K562 (cell line): ENCODE measurements at regions not wholly inside any gene's neighbourhood (a gene's known extent, or its start where the extent isn't known, plus 50 kb on each side); places are given as distances from the start of the nearest gene placed in this dataset.

Experiments used
- ATAC-seq: fragments of 200-7000 bp; cut with Tn5 transposase; 3 replicates; pipeline ENCODE4 v1.9.1; 2020; ENCODE audit warnings: moderate library complexity
- BruUV-seq: library from RNA; stranded (reverse); fragments of 400-500 nt; replicated peaks from 2 replicates; lab custom pipeline; 2021; lab: Mats Ljungman, UMichigan
- CTCF ChIA-PET: fragments of 300-600 bp; formaldehyde crosslinking; extraction: SDS; loops from one replicate; lab custom pipeline; 2021; ENCODE audit warnings: low intra/inter-chr PET ratio; lab: Yijun Ruan, JAX
- POLR2A ChIA-PET: fragments of 300-600, 350-650 bp; sonication (Branson Sonifier 250); formaldehyde crosslinking; extraction: SDS; loops from one replicate; lab custom pipeline; 2021; ENCODE audit warnings: antibody characterized with exemption, inconsistent platforms; lab: Yijun Ruan, JAX
- DNase-seq, 4 experiments: peaks; one replicate each; pipeline versions ENCODE4 v3.0.0 to v3.0.0-alpha.2; 2011 to 2018; ENCODE audit warnings: low spot score in 3 of 4, mixed read lengths in 3 of 4; ENCODE audit errors: extremely low read depth in 1 of 4
- FAIRE-seq: peaks from 2 replicates; lab custom pipeline; 2011; peaks lifted over from hg19 to GRCh38; lab: Jason Lieb, UNC
- H2AFZ ChIP-seq: 2 replicates; pipeline ENCODE4 v1.6.0; 2011; ENCODE audit warnings: low read depth, low read length, control low read depth, inconsistent platforms
- H3K27ac ChIP-seq: fragments of 200-600 bp; 3 replicates; pipeline ENCODE4 v1.8.0; 2011; ENCODE audit warnings: low read depth, mild to moderate bottlenecking, control low read depth, inconsistent platforms, low read length, moderate library complexity, mixed read lengths; ENCODE audit errors: extremely low read depth
- H3K27me3 ChIP-seq, 2 experiments: fragments of 300-600 bp in 1 of 2; 2 replicates in 1 of 2; 3 replicates in 1 of 2; pipeline versions ENCODE4 v1.6.0 to v1.8.0; 2011; ENCODE audit warnings: inconsistent platforms in 2 of 2, low read length in 2 of 2, mild to moderate bottlenecking in 1 of 2, mixed read lengths in 1 of 2, moderate library complexity in 1 of 2; ENCODE audit not compliant: control insufficient read depth in 2 of 2, insufficient read depth in 2 of 2
- H3K36me3 ChIP-seq: fragments of 300-600 bp; 3 replicates; pipeline ENCODE4 v1.8.0; 2011; ENCODE audit warnings: mild to moderate bottlenecking, low read length, inconsistent platforms; ENCODE audit not compliant: control insufficient read depth, insufficient read depth
- H3K4me1 ChIP-seq, 2 experiments: fragments of 200-600 bp in 1 of 2; replicated peaks in 1 of 2; 2 replicates in 1 of 2; 3 replicates in 1 of 2; pipeline versions ENCODE4 v1.5.1 to v1.8.0; 2011; ENCODE audit warnings: inconsistent platforms in 2 of 2, low read length in 2 of 2, mild to moderate bottlenecking in 1 of 2, mixed read lengths in 1 of 2, moderate library complexity in 1 of 2; ENCODE audit not compliant: control insufficient read depth in 2 of 2, insufficient read depth in 2 of 2
- H3K4me2 ChIP-seq: 2 replicates; pipeline ENCODE4 v1.6.1; 2011; ENCODE audit warnings: low read length, control low read depth, inconsistent platforms, mixed read lengths; ENCODE audit not compliant: insufficient read depth
- H3K4me3 ChIP-seq: fragments of 200-600 bp; sonication (generic), shearing (Covaris generic); 2 replicates; pipeline ENCODE4 v1.5.1; 2016; ENCODE audit warnings: control low read depth, inconsistent platforms
- H3K79me2 ChIP-seq: fragments of 200-600 bp; 3 replicates; pipeline ENCODE4 v1.8.0; 2011; ENCODE audit warnings: low read length, inconsistent platforms; ENCODE audit not compliant: control insufficient read depth, insufficient read depth
- H3K9ac ChIP-seq, 2 experiments: 2 replicates each; pipeline versions ENCODE4 v1.6.0 to v1.6.1; 2011; ENCODE audit warnings: low read depth in 2 of 2, low read length in 2 of 2, control low read depth in 1 of 2, inconsistent platforms in 1 of 2, mild to moderate bottlenecking in 1 of 2, mixed read lengths in 1 of 2; ENCODE audit not compliant: insufficient read depth in 1 of 2
- H3K9me1 ChIP-seq: one replicate; pipeline ENCODE4 v1.6.0; 2011; ENCODE audit warnings: inconsistent platforms, mild to moderate bottlenecking, low read length, moderate library complexity; ENCODE audit not compliant: control insufficient read depth, insufficient read depth
- H3K9me3 ChIP-seq: replicated peaks from 2 replicates; pipeline ENCODE4 v1.5.1; 2011; ENCODE audit warnings: low read depth, low read length, inconsistent platforms; ENCODE audit not compliant: control insufficient read depth, insufficient read depth
- H4K20me1 ChIP-seq: replicated peaks from 2 replicates; pipeline ENCODE4 v1.6.1; 2011; ENCODE audit warnings: low read length, inconsistent platforms, mixed read lengths; ENCODE audit not compliant: control insufficient read depth, insufficient read depth
- ARID3B ChIP-seq: fragments of 250-450 bp; sonication (Bioruptor Pico); IDR thresholded peaks from 2 replicates; pipeline ENCODE4 v1.4.0; 2020; ENCODE audit warnings: borderline replicate concordance
- BACH1 ChIP-seq: fragments of 200-800 bp; sonication (Bioruptor generic); IDR thresholded peaks from 2 replicates; pipeline ENCODE4 v1.6.1; 2016; ENCODE audit warnings: missing genetic modification characterization, missing compliant biosample characterization
- CGGBP1 ChIP-seq: fragments of 250-450 bp; sonication (Bioruptor Pico); IDR thresholded peaks from 2 replicates; pipeline ENCODE4 v1.9.0; 2021; ENCODE audit warnings: mild to moderate bottlenecking
- CHD1 ChIP-seq: fragments of 200-600 bp; sonication (generic); IDR thresholded peaks from one replicate; pipeline ENCODE4 v1.6.1; 2012; ENCODE audit warnings: mild to moderate bottlenecking, moderate library complexity, low read length, inconsistent platforms
- DEAF1 ChIP-seq: fragments of 450-650 bp; formaldehyde crosslinking; IDR thresholded peaks from 2 replicates; pipeline ENCODE4 v1.4.0; 2020; ENCODE audit warnings: mild to moderate bottlenecking, moderate library complexity
- ZNF644 ChIP-seq: fragments of 200-800 bp; sonication (Bioruptor generic); IDR thresholded peaks from 2 replicates; pipeline ENCODE4 v1.6.1; 2016; ENCODE audit warnings: low read depth, missing genetic modification characterization, missing compliant biosample characterization
- WGBS: fragments of 100-300 bp; shearing (Covaris generic); methylation state at CpG from one replicate; pipeline ENCODE4 v1.1.6; 2016; ENCODE audit warnings: low coverage, mixed read lengths; ENCODE audit not compliant: insufficient coverage; ENCODE audit errors: missing lambda C conversion rate; 5-methylcytosine and 5-hydroxymethylcytosine counted together
- in situ Hi-C: fragments of 300-500 bp; cut with MboI; formaldehyde crosslinking; loops from 4 replicates; pipeline ENCODE4 v1.15.0; 2018; ENCODE audit warnings: inconsistent platforms, mixed read lengths
- intact Hi-C: fragments of 100-400 bp; cut with micrococcal nuclease; formaldehyde crosslinking; loops from 2 replicates; pipeline ENCODE4 v1.14.2; 2022

- Histone ChIP-seq H3K4me2 (no peak overlapping the region), H3K79me2 (no peaks in the 10 kb centered on the region), H4K20me1 (no peaks in the 10 kb centered on the region; the same call in 1 of the 2 replicates), H3K4me3 (no peak overlapping the region), H2AFZ (no peak overlapping the region), H3K27me3 (peaks cover 0 to 4% of the 10 kb centered on the region in 2 experiments; a peak in 2 of 5 replicates), H3K9me3 (no peaks in the 10 kb centered on the region), H3K9ac (no peak overlapping the region), H3K36me3 (no peaks in the 10 kb centered on the region), H3K9me1 (no peaks in the 10 kb centered on the region), H3K27ac (no peak overlapping the region), H3K4me1 (no peaks in the 10 kb centered on the region)
- POLR2A ChIA-PET = interaction anchor here (0.6 kb wide), 1 partner anchor 1051 kb away, joined by 3 read pairs; no protein-coding TSS in a partner anchor
- WGBS = 0% methylated on average over 2 of the region's 2 CpGs
- BruUV-seq = no TSS peak
- intact Hi-C loops (no loop called here), in situ Hi-C loops (no loop called here)
- TF ChIP-seq CGGBP1 (CRISPR knock-in tag) (no peak), DEAF1 (CRISPR knock-in tag) (no peak), BACH1 (tag) (no peak), ARID3B (CRISPR knock-in tag) (no peak), ZNF644 (tag) (no peak), CHD1 (no peak)
- no peak for ATAC-seq
- DNase-seq = no peak
- CTCF ChIA-PET = no interaction called here
- FAIRE-seq = no peak
Observed at GRCh38 chr5:5854087-5854486, 431.6 kb downstream of the ICE1 start.
